ENCODE measurements at regions not wholly inside any gene's neighbourhood (a gene's known extent, or its start where the extent isn't known, plus 50 kb on each side); places are given as distances from the start of the nearest gene placed in this dataset.

DNA sequence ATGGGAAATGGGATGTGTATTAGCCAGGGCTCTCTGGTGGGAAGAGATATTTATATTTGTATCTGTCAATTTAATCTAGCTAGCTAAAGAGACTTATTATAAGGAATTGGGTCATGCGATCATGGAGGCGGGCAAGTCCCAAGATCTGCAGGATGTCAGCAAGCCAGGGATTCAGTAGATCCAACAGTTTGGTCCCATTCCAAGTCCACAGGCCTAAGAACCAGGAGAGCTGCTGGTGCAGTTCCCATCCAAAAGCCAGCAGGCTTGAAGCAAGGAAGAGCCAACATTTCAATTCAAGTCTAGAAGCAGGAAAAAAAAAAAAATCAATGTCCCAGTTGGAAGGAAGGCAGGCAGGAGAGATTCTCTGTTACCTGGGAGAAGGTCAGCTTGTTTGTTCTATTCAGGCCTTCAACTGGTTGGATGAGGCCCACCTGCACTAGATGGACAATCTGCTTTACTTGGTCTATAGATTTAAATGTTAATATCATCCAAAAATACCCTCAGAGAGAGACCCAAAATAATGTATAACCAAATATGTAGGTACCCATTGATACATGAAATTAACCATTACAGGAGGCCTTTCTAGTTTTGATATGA lies 60.7 kb upstream of the BCAT1 start:
- DNase-seq (ENCODE audit: low spot score), result no peak
- Histone ChIP-seq H3F3A (ENCODE audit: low read depth) (no peaks in the 10 kb centered on the region), H3K9me3 (ENCODE audit: low read depth) (no peaks in the 10 kb centered on the region), H3K4me1 (no peaks in the 10 kb centered on the region), H3K79me2 (ENCODE audit: low read depth) (no peaks in the 10 kb centered on the region), H3K36me3 (no peaks in the 10 kb centered on the region), H2AFZ (replicated peaks) (no peak overlapping the region), H3K9ac (no peak overlapping the region), H4K20me1 (ENCODE audit: low read depth) (no peaks in the 10 kb centered on the region), H3K4me2 (no peak overlapping the region), H3K4me3 (no peak overlapping the region), H3K27me3 (no peaks in the 10 kb centered on the region), H3K27ac (no peak overlapping the region)
- Mint-ChIP-seq H3K4me3 (no peak overlapping the region), H3K27me3 (ENCODE audit: insufficient read depth, low read depth) (no peaks in the 10 kb centered on the region), H3K4me1 (no peaks in the 10 kb centered on the region), H3K9me3 (no peaks in the 10 kb centered on the region), H3K36me3 (no peaks in the 10 kb centered on the region), H3K27ac (no peak overlapping the region)
- TF ChIP-seq, protein P1, sequence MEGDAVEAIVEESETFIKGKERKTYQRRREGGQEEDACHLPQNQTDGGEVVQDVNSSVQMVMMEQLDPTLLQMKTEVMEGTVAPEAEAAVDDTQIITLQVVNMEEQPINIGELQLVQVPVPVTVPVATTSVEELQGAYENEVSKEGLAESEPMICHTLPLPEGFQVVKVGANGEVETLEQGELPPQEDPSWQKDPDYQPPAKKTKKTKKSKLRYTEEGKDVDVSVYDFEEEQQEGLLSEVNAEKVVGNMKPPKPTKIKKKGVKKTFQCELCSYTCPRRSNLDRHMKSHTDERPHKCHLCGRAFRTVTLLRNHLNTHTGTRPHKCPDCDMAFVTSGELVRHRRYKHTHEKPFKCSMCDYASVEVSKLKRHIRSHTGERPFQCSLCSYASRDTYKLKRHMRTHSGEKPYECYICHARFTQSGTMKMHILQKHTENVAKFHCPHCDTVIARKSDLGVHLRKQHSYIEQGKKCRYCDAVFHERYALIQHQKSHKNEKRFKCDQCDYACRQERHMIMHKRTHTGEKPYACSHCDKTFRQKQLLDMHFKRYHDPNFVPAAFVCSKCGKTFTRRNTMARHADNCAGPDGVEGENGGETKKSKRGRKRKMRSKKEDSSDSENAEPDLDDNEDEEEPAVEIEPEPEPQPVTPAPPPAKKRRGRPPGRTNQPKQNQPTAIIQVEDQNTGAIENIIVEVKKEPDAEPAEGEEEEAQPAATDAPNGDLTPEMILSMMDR (IDR thresholded peaks at IDR 0.05), result no peak
- TF ChIP-seq EZH2phosphoT487 (IDR thresholded peaks at IDR 0.05) (no peak), EZH2 (IDR thresholded peaks at IDR 0.05) (no peak)

GRCh38 chr12:25005376-25005775 lies 56.5 kb upstream of the BCAT1 start:
- H4K20me1 ChIP-seq (ENCODE audit: low read depth), result no peaks in the 10 kb centered on the region
- Mint-ChIP-seq H3K4me1 (no peaks in the 10 kb centered on the region), H3K4me3 (no peak overlapping the region), H3K36me3 (no peaks in the 10 kb centered on the region), H3K27ac (no peak overlapping the region), H3K27me3 (ENCODE audit: insufficient read depth, low read depth) (no peaks in the 10 kb centered on the region), H3K9me3 (no peaks in the 10 kb centered on the region)
- no peak for DNase-seq (ENCODE audit: low spot score)
- no peaks in the 10 kb centered on the region for H3F3A ChIP-seq (ENCODE audit: low read depth)
- no peaks in the 10 kb centered on the region for H3K27me3 ChIP-seq
- no peak overlapping the region for H3K4me2 ChIP-seq
- H3K4me3 ChIP-seq, result no peak overlapping the region
- no peaks in the 10 kb centered on the region for H3K36me3 ChIP-seq
- no peak overlapping the region for H3K9ac ChIP-seq
- H2AFZ ChIP-seq (replicated peaks), result no peak overlapping the region
- no peaks in the 10 kb centered on the region for H3K9me3 ChIP-seq (ENCODE audit: low read depth)
- H3K27ac ChIP-seq, result no peak overlapping the region
- H3K4me1 ChIP-seq, result no peaks in the 10 kb centered on the region
- H3K79me2 ChIP-seq (ENCODE audit: low read depth), result no peaks in the 10 kb centered on the region
- TF ChIP-seq EZH2phosphoT487 (IDR thresholded peaks at IDR 0.05) (no peak), EZH2 (IDR thresholded peaks at IDR 0.05) (no peak)
- TF ChIP-seq, protein P1 (IDR thresholded peaks at IDR 0.05), result no peak

- Mint-ChIP-seq H3K9me3 (no peaks in the 10 kb centered on the region), H3K4me1 (no peaks in the 10 kb centered on the region)
These were observed 55.5 kb upstream of the BCAT1 start for GRCh38 chr12:25004447-25004846.

More at GRCh38 chr12:25004447-25004846, 55.5 kb upstream of the BCAT1 start:
- H3K4me1 ChIP-seq, result no peaks in the 10 kb centered on the region
- H3K27me3 ChIP-seq, result no peaks in the 10 kb centered on the region
- Mint-ChIP-seq H3K27ac (no peak overlapping the region), H3K27me3 (ENCODE audit: insufficient read depth, low read depth) (no peaks in the 10 kb centered on the region), H3K4me3 (no peak overlapping the region), H3K36me3 (no peaks in the 10 kb centered on the region)
- no peak overlapping the region for H3K4me2 ChIP-seq
- no peak overlapping the region for H3K27ac ChIP-seq
- no peaks in the 10 kb centered on the region for H3K9me3 ChIP-seq (ENCODE audit: low read depth)
- no peak for DNase-seq (ENCODE audit: low spot score)
- no peaks in the 10 kb centered on the region for H3K79me2 ChIP-seq (ENCODE audit: low read depth)
- H3K4me3 ChIP-seq, result no peak overlapping the region
- no peaks in the 10 kb centered on the region for H3K36me3 ChIP-seq
- H3K9ac ChIP-seq, result no peak overlapping the region
- H4K20me1 ChIP-seq (ENCODE audit: low read depth), result no peaks in the 10 kb centered on the region
- H3F3A ChIP-seq (ENCODE audit: low read depth), result no peaks in the 10 kb centered on the region
- peak overlapping the region; percentile 35 for H2AFZ ChIP-seq (replicated peaks)
- no peak for TF ChIP-seq EZH2phosphoT487 (IDR thresholded peaks at IDR 0.05)
- TF ChIP-seq EZH2 (IDR thresholded peaks at IDR 0.05), result no peak
- TF ChIP-seq, protein P1 (IDR thresholded peaks at IDR 0.05), result no peak
